Stimulated activated naive CD4-positive, alpha-beta T cell treated with Interleukin-2 at 50 U/mL for 16 hours (primary cell): ENCODE measurements at regions not wholly inside any gene's neighbourhood (a gene's known extent, or its start where the extent isn't known, plus 50 kb on each side); places are given as distances from the start of the nearest gene placed in this dataset.

Experiments used
- DNase-seq: peaks from one replicate; lab custom pipeline; 2025; lab: John Stamatoyannopoulos, UW

GRCh38 chr6:56715741-56716140 lies 73.1 kb upstream of the DST start:
- DNase-seq = no peak

GRCh38 chr6:56714982-56715456 lies 72.3 kb upstream of the DST start:
- no peak for DNase-seq

GRCh38 chr6:56714273-56714672 lies 71.6 kb upstream of the DST start:
- no peak for DNase-seq

GRCh38 chr6:56713254-56713672 lies 70.6 kb upstream of the DST start:
- DNase-seq = no peak

- no peak for DNase-seq
Measured at GRCh38 chr6:56710967-56711366, 68.3 kb upstream of the DST start.

- DNase-seq = no peak
Measured at GRCh38 chr6:56709650-56710049, 67.0 kb upstream of the DST start.

GRCh38 chr6:56708810-56709597 lies 66.3 kb upstream of the DST start:
- DNase-seq = no peak

- DNase-seq = no peak
Measured at GRCh38 chr6:56706981-56707726, 64.5 kb upstream of the DST start.

GRCh38 chr6:56699066-56699654 lies 56.5 kb upstream of the DST start:
- no peak for DNase-seq

GRCh38 chr6:56695702-56696101 lies 53.0 kb upstream of the DST start:
- DNase-seq = no peak

GRCh38 chr6:56694002-56694401 lies 51.3 kb upstream of the DST start:
- DNase-seq = no peak

GRCh38 chr6:56693246-56693607 lies 50.5 kb upstream of the DST start:
- DNase-seq = no peak

GRCh38 chr6:56692523-56693245 lies 50.0 kb upstream of the DST start:
- DNase-seq = no peak
